Right cardiac atrium (tissue), 5 donors: ENCODE measurements at regions not wholly inside any gene's neighbourhood (a gene's known extent, or its start where the extent isn't known, plus 50 kb on each side); places are given as distances from the start of the nearest gene placed in this dataset.
"Not testable (repeated sequence)": the region's sequence is repeated elsewhere in the genome, so short reads cannot be mapped to it uniquely, and the experiment has no call there.

Source experiments
- ATAC-seq, 2 donors: fragments of 200-7000 bp; cut with Tn5 transposase; one replicate each; pipeline versions ENCODE4 v1.8.0 to v1.9.1; 2020; ENCODE audit warnings: moderate library complexity in 2 of 2, mild to moderate bottlenecking in 1 of 2
- DNase-seq, 3 donors: peaks; one replicate each; pipeline ENCODE4 v3.0.0-alpha.2; 2020
- H3K27ac ChIP-seq: one replicate; pipeline ENCODE4 v1.5.1; 2013; ENCODE audit warnings: mild to moderate bottlenecking, low read length, control low read depth, moderate library complexity
- H3K27me3 ChIP-seq: one replicate; pipeline ENCODE4 v1.6.1; 2013; ENCODE audit not compliant: control insufficient read depth, insufficient read depth
- H3K4me1 ChIP-seq: one replicate; pipeline ENCODE4 v1.6.1; 2013; ENCODE audit warnings: low read length; ENCODE audit not compliant: control insufficient read depth, insufficient read depth
- H3K4me3 ChIP-seq: one replicate; pipeline ENCODE4 v1.5.1; 2013; ENCODE audit warnings: low read length, control low read depth
- H3K9me3 ChIP-seq: one replicate; pipeline ENCODE4 v1.6.1; 2013; ENCODE audit warnings: low read length; ENCODE audit not compliant: control insufficient read depth
- WGBS: extraction: QIAGEN DNeasy Blood & Tissue Kit; methylation state at CpG from one replicate; pipeline ENCODE4 v1.1.7; 2013; 5-methylcytosine and 5-hydroxymethylcytosine counted together
- intact Hi-C, 4 donors: fragments of 100-400 bp; cut with DNase I; formaldehyde crosslinking; loops; one replicate each; pipeline versions ENCODE4 v1.11.0 to v1.14.0; 2022 to 2023
- donor health status: healthy with polysubstance abuse.
- donor health status: DM: no; HTN: yes; CAD: no.
- donor health status: DM: no; HTN: no; CAD: no.
- donor health status: DM: no; HTN: yes; CAD: no; lungs with severe emphysema.
- donor health status: DM: yes; HTN: yes; CAD: no.

- no peak overlapping the region for H3K4me3 ChIP-seq
Observed at GRCh38 chr13:112153364-112153763, 86.4 kb downstream of the SOX1 start.

GRCh38 chr13:112153846-112154245 is 86.9 kb downstream of the SOX1 start:
- ATAC-seq (no peak), DNase-seq (no peak)
- H3K27me3 ChIP-seq = no peaks in the 10 kb centered on the region
- no peak overlapping the region for H3K27ac ChIP-seq
- WGBS = 75% methylated on average over 6 of the region's 6 CpGs
- intact Hi-C loops = no loop called here
- H3K9me3 ChIP-seq = no peaks in the 10 kb centered on the region
- H3K4me3 ChIP-seq = no peak overlapping the region
- no peaks in the 10 kb centered on the region for H3K4me1 ChIP-seq

More at GRCh38 chr13:112153364-112153763, 86.4 kb downstream of the SOX1 start:
- no peaks in the 10 kb centered on the region for H3K9me3 ChIP-seq
- intact Hi-C loops = no loop called here
- DNase-seq (no peak), ATAC-seq (no peak)
- no peak overlapping the region for H3K27ac ChIP-seq
- H3K4me1 ChIP-seq = no peaks in the 10 kb centered on the region
- WGBS = 77% methylated on average over 9 of the region's 9 CpGs
- no peaks in the 10 kb centered on the region for H3K27me3 ChIP-seq

GRCh38 chr13:112154301-112155060 is 87.5 kb downstream of the SOX1 start:
- Histone ChIP-seq H3K27me3 (no peaks in the 10 kb centered on the region), H3K9me3 (no peaks in the 10 kb centered on the region), H3K4me3 (no peak overlapping the region), H3K4me1 (no peaks in the 10 kb centered on the region), H3K27ac (no peak overlapping the region)
- intact Hi-C loops = no loop called here
- ATAC-seq = no peak
- WGBS = 80% methylated on average over 14 of the region's 14 CpGs
- no peak for DNase-seq

- no peaks in the 10 kb centered on the region for H3K4me1 ChIP-seq
- no peak for DNase-seq
- H3K9me3 ChIP-seq = no peaks in the 10 kb centered on the region
- H3K27ac ChIP-seq = no peak overlapping the region
- no peak overlapping the region for H3K4me3 ChIP-seq
- ATAC-seq = no peak
- no peaks in the 10 kb centered on the region for H3K27me3 ChIP-seq
- WGBS = 88% methylated on average over 5 of the region's 5 CpGs
- intact Hi-C loops = no loop called here
Observed at GRCh38 chr13:112158961-112159360, 92.0 kb downstream of the SOX1 start.

- Histone ChIP-seq H3K27me3 (no peaks in the 10 kb centered on the region), H3K27ac (no peak overlapping the region), H3K4me1 (no peaks in the 10 kb centered on the region), H3K9me3 (no peaks in the 10 kb centered on the region), H3K4me3 (no peak overlapping the region)
- DNase-seq (no peak), ATAC-seq (no peak)
- intact Hi-C loops = no loop called here
- 60% methylated on average over 17 of the region's 17 CpGs for WGBS
Observed at GRCh38 chr13:112159575-112160547, 92.9 kb downstream of the SOX1 start.

- Histone ChIP-seq H3K27ac (no peak overlapping the region), H3K4me3 (no peak overlapping the region), H3K4me1 (no peaks in the 10 kb centered on the region), H3K27me3 (no peaks in the 10 kb centered on the region), H3K9me3 (no peaks in the 10 kb centered on the region)
- DNase-seq (no peak), ATAC-seq (no peak)
- intact Hi-C loops = no loop called here
- 78% methylated on average over 14 of the region's 14 CpGs for WGBS
Observed at GRCh38 chr13:112160558-112160957, 93.6 kb downstream of the SOX1 start.

GRCh38 chr13:112161521-112162301 is 94.8 kb downstream of the SOX1 start:
- DNase-seq (no peak), ATAC-seq (no peak)
- Histone ChIP-seq H3K27me3 (no peaks in the 10 kb centered on the region), H3K4me1 (no peaks in the 10 kb centered on the region), H3K4me3 (no peak overlapping the region), H3K27ac (no peak overlapping the region), H3K9me3 (no peaks in the 10 kb centered on the region)
- intact Hi-C loops = no loop called here
- 38% methylated on average over 21 of the region's 21 CpGs for WGBS

GRCh38 chr13:112163691-112164660 is 97.0 kb downstream of the SOX1 start:
- H3K4me3 ChIP-seq, intact Hi-C loops, H3K4me1 ChIP-seq, ATAC-seq, H3K9me3 ChIP-seq, H3K27ac ChIP-seq, H3K27me3 ChIP-seq, DNase-seq: not testable (repeated sequence)
- WGBS = 96% methylated on average over 95 of the region's 97 CpGs

GRCh38 chr13:112165712-112166111 is 98.8 kb downstream of the SOX1 start:
- intact Hi-C loops = no loop called here
- no peak for ATAC-seq
- H3K9me3 ChIP-seq = no peaks in the 10 kb centered on the region
- WGBS = 58% methylated on average over 9 of the region's 9 CpGs
- H3K27ac ChIP-seq = no peak overlapping the region
- no peak overlapping the region for H3K4me3 ChIP-seq
- no peaks in the 10 kb centered on the region for H3K4me1 ChIP-seq
- no peak for DNase-seq
- no peaks in the 10 kb centered on the region for H3K27me3 ChIP-seq

GRCh38 chr13:112168761-112169160 is 101.8 kb downstream of the SOX1 start:
- Histone ChIP-seq H3K27me3 (no peaks in the 10 kb centered on the region), H3K4me3 (no peak overlapping the region), H3K4me1 (no peaks in the 10 kb centered on the region), H3K9me3 (no peaks in the 10 kb centered on the region), H3K27ac (no peak overlapping the region)
- DNase-seq (no peak), ATAC-seq (no peak)
- WGBS = 92% methylated on average over 11 of the region's 11 CpGs
- intact Hi-C loops = no loop called here
